ENCODE measurements at regions not wholly inside any gene's neighbourhood (a gene's known extent, or its start where the extent isn't known, plus 50 kb on each side); places are given as distances from the start of the nearest gene placed in this dataset.

GRCh38 chr1:58180537-58180936 lies 366.0 kb downstream of the OMA1 start:
- TF ChIP-seq POLR2AphosphoS5 (IDR thresholded peaks at IDR 0.05) = no peak
- no peak for TF ChIP-seq CTCF (IDR thresholded peaks at IDR 0.05)
- no peak for TF ChIP-seq POLR2A (IDR thresholded peaks at IDR 0.05)
